Thyroid gland (tissue), 4 donors: ENCODE measurements at regions not wholly inside any gene's neighbourhood (a gene's known extent, or its start where the extent isn't known, plus 50 kb on each side); places are given as distances from the start of the nearest gene placed in this dataset.

ENCODE experiments used
- DNase-seq, 2 donors: peaks; one replicate each; pipeline ENCODE4 v3.0.0-alpha.2; 2019
- H3K27ac ChIP-seq, 3 donors: fragments of 200-600 bp; sonication (generic); 1 replicate in 2 of 3; 2 replicates in 1 of 3; pipeline ENCODE4 v1.5.1; 2016 to 2019; ENCODE audit warnings: mild to moderate bottlenecking in 1 of 3, moderate library complexity in 1 of 3
- H3K27me3 ChIP-seq: fragments of 200-600 bp; sonication (generic); one replicate; pipeline ENCODE4 v1.5.1; 2019
- H3K36me3 ChIP-seq, 2 donors: fragments of 200-600 bp; sonication (generic); one replicate each; pipeline ENCODE4 v1.5.1; 2016 to 2019
- H3K4me1 ChIP-seq, 2 donors: fragments of 200-600 bp; sonication (generic); one replicate each; pipeline ENCODE4 v1.5.1; 2017 to 2019
- H3K4me3 ChIP-seq, 3 donors: fragments of 200-600 bp; sonication (generic); replicated peaks in 1 of 3; 1 replicate in 2 of 3; 2 replicates in 1 of 3; pipeline ENCODE4 v1.5.1; 2016; ENCODE audit warnings: mild to moderate bottlenecking in 1 of 3
- H3K9me3 ChIP-seq: fragments of 200-600 bp; sonication (generic); one replicate; pipeline ENCODE4 v1.5.1; 2017
- CTCF ChIP-seq, 6 experiments: fragments of 200-600 bp in 3 of 6; fragments of 450-650 bp in 3 of 6; sonication (generic) in 3 of 6; IDR thresholded peaks; one replicate each; pipeline ENCODE4 v1.5.1; 2016 to 2019; ENCODE audit warnings: antibody characterized with exemption in 6 of 6, mild to moderate bottlenecking in 2 of 6, inconsistent platforms in 1 of 6, moderate library complexity in 1 of 6
- POLR2A ChIP-seq, 2 donors: fragments of 450-650 bp; IDR thresholded peaks; one replicate each; pipeline ENCODE4 v1.6.1; 2017; ENCODE audit warnings: antibody characterized with exemption in 2 of 2, mild to moderate bottlenecking in 2 of 2, moderate library complexity in 1 of 2
- WGBS, 2 donors: methylation state at CpG; one replicate each; pipeline ENCODE4 v1.1.5; 2017; 5-methylcytosine and 5-hydroxymethylcytosine counted together
- intact Hi-C: fragments of 100-400 bp; cut with DNase I; formaldehyde crosslinking; loops from one replicate; pipeline ENCODE4 v1.15.1; 2023

- no peak overlapping the region for H3K4me3 ChIP-seq
- no peak for DNase-seq
- no peaks in the 10 kb centered on the region for H3K9me3 ChIP-seq
- no peaks in the 10 kb centered on the region for H3K36me3 ChIP-seq
- WGBS, 2 donors, result 93 to 95% methylated on average over 33 to 34 of the region's 68 CpGs
- TF ChIP-seq POLR2A (IDR thresholded peaks at IDR 0.05) (no peak), CTCF (IDR thresholded peaks at IDR 0.05) (no peak)
- H3K27ac ChIP-seq, result no peak overlapping the region
- H3K27me3 ChIP-seq, result no peaks in the 10 kb centered on the region
- H3K4me1 ChIP-seq, result no peaks in the 10 kb centered on the region
- intact Hi-C loops, result no loop called here
These were observed 384.5 kb downstream of the SMOC2 start for GRCh38 chr6:168825226-168826077.

DNA sequence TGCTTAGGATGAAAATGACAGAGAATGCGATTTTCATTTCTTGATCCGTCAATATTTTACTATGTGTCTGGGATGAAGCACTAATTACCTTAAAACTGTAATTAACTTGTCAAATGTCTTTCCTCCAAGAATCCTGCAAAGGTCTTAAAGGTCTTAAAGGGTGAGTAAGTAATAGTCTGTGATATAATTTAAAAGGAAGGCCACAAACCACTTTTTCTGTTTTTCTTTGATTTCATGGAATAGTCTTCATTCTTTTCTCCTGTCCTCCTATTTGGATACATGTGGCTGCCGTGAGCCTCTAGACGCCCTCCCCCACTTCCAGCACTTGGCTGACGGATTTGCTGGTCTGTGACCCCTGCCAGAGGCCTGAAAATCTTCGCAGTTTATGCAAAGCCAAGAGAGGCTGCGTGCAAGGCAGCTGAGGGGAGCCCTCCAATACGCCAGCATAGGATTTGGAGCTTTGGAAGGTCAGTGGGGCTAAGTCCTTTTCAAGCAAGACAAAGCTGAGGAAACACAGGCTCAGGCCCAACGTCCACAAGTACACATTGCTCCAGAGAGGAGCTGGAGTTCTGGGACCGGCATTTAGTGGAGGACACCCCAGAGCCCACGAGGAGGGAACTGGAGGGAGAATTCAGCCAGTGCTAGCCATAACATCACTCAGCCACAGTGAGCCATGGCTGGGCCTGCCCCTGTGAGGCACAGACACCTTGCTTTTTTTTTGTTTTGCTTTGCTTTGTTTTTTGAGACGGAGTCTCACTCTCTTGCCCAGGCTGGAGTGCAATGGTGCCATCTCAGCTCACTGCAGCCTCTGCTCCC is 382.6 kb downstream of the SMOC2 start:
- TF ChIP-seq POLR2A (IDR thresholded peaks at IDR 0.05) (no peak), CTCF (IDR thresholded peaks at IDR 0.05) (no peak)
- H3K27ac ChIP-seq, result no peak overlapping the region
- no peak overlapping the region for H3K4me3 ChIP-seq
- no peaks in the 10 kb centered on the region for H3K9me3 ChIP-seq
- intact Hi-C loops, result no loop called here
- DNase-seq, result no peak
- 51 to 54% methylated on average over 10 to 12 of the region's 12 CpGs for WGBS, 2 donors
- H3K27me3 ChIP-seq, result no peaks in the 10 kb centered on the region
- H3K4me1 ChIP-seq, result no peaks in the 10 kb centered on the region
- H3K36me3 ChIP-seq, result no peaks in the 10 kb centered on the region

DNA sequence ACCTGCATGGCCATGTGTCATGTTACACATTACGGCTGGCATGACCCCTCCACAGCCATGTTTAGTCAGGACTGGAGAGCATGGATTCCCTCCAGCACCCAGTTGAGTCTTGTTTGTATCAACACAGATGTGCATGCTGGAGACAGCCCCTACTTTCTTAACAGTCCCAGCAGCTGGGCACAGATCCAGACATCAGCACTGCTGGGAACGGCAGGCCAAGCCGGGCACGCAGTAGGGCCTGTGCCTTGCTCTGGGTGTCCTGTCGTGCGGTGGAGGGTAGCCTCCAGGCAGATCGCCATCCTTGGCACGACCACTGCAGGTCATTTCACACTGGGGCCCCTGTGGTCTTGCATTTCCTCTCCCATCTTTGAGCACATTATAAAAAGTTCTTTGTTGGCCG is 381.4 kb downstream of the SMOC2 start:
- intact Hi-C loops, result no loop called here
- H3K36me3 ChIP-seq, result no peaks in the 10 kb centered on the region
- no peaks in the 10 kb centered on the region for H3K27me3 ChIP-seq
- no peaks in the 10 kb centered on the region for H3K9me3 ChIP-seq
- TF ChIP-seq POLR2A (IDR thresholded peaks at IDR 0.05), result no peak
- no peak for TF ChIP-seq CTCF (IDR thresholded peaks at IDR 0.05)
- H3K27ac ChIP-seq, result no peak overlapping the region
- 69 to 81% methylated on average over 9 of the region's 9 CpGs for WGBS, 2 donors
- no peak for DNase-seq
- no peak overlapping the region for H3K4me3 ChIP-seq
- H3K4me1 ChIP-seq, result no peaks in the 10 kb centered on the region

- H3K27ac ChIP-seq, result no peak overlapping the region
- no peak overlapping the region for H3K4me3 ChIP-seq
- H3K4me1 ChIP-seq, result no peaks in the 10 kb centered on the region
- DNase-seq, result no peak
- TF ChIP-seq POLR2A (IDR thresholded peaks at IDR 0.05) (no peak), CTCF (IDR thresholded peaks at IDR 0.05) (no peak)
- H3K36me3 ChIP-seq, result no peaks in the 10 kb centered on the region
- no peaks in the 10 kb centered on the region for H3K27me3 ChIP-seq
- intact Hi-C loops, result no loop called here
- WGBS, 2 donors, result 82 to 84% methylated on average over 8 of the region's 8 CpGs
- H3K9me3 ChIP-seq, result no peaks in the 10 kb centered on the region
These were observed 378.6 kb downstream of the SMOC2 start for GRCh38 chr6:168819546-168819945.
